Colonic mucosa (tissue), 4 donors: ENCODE measurements at regions not wholly inside any gene's neighbourhood (a gene's known extent, or its start where the extent isn't known, plus 50 kb on each side); places are given as distances from the start of the nearest gene placed in this dataset.
"Not testable (repeated sequence)": the region's sequence is repeated elsewhere in the genome, so short reads cannot be mapped to it uniquely, and the experiment has no call there.

Experiments
- DNase-seq: peaks from one replicate; pipeline ENCODE4 v3.0.0-alpha.2; 2020
- H3K27ac ChIP-seq: fragments of 200-600 bp; one replicate; pipeline ENCODE4 v1.8.0; 2021
- H3K27me3 ChIP-seq: fragments of 200-600 bp; one replicate; pipeline ENCODE4 v1.8.0; 2021
- H3K36me3 ChIP-seq: fragments of 200-600 bp; one replicate; pipeline ENCODE4 v1.8.0; 2021
- H3K4me1 ChIP-seq: fragments of 200-600 bp; one replicate; pipeline ENCODE4 v1.8.0; 2021; ENCODE audit warnings: mild to moderate bottlenecking
- H3K4me3 ChIP-seq: fragments of 200-600 bp; one replicate; pipeline ENCODE4 v1.8.0; 2021
- H3K9ac ChIP-seq, 2 donors: one replicate each; pipeline ENCODE4 v1.7.0; 2013; ENCODE audit warnings: control low read depth in 2 of 2, low read depth in 2 of 2, low read length in 2 of 2
- H3K9me3 ChIP-seq: fragments of 200-600 bp; one replicate; pipeline ENCODE4 v1.8.0; 2021
- CTCF ChIP-seq: fragments of 200-600 bp; IDR thresholded peaks from one replicate; pipeline ENCODE4 v1.8.0; 2022; ENCODE audit warnings: antibody characterized with exemption, mild to moderate bottlenecking
- intact Hi-C: fragments of 100-400 bp; cut with DNase I; formaldehyde crosslinking; loops from one replicate; pipeline ENCODE4 v1.14.1; 2022
- donor health status: healthy.
- donor health status: DM: no; HTN: no; CAD: no.
- donor health status: DM: no; HTN: no; CAD: no.

GRCh38 chr2:106339609-106340008, 128.6 kb downstream of the RGPD3 start:
- Histone ChIP-seq H3K4me3 (no peak overlapping the region), H3K9me3 (no peaks in the 10 kb centered on the region), H3K36me3 (no peaks in the 10 kb centered on the region), H3K27me3 (no peaks in the 10 kb centered on the region), H3K4me1 (peaks cover 5% of the 10 kb centered on the region), H3K9ac (no peak overlapping the region), H3K27ac (no peak overlapping the region)
- no peak for DNase-seq
- no peak for TF ChIP-seq CTCF
- intact Hi-C loops: no loop called here

- peaks cover 5% of the 10 kb centered on the region for H3K4me1 ChIP-seq
- intact Hi-C loops: no loop called here
- TF ChIP-seq CTCF: no peak
Observed at GRCh38 chr2:106339132-106339531, 129.1 kb downstream of the RGPD3 start.

GRCh38 chr2:106338043-106338442, 130.2 kb downstream of the RGPD3 start:
- no peaks in the 10 kb centered on the region for H3K27me3 ChIP-seq
- no peak for DNase-seq
- TF ChIP-seq CTCF: no peak
- peaks cover 5% of the 10 kb centered on the region for H3K4me1 ChIP-seq
- H3K9me3 ChIP-seq: no peaks in the 10 kb centered on the region
- H3K36me3 ChIP-seq: no peaks in the 10 kb centered on the region
- H3K27ac ChIP-seq: no peak overlapping the region
- intact Hi-C loops: no loop called here
- H3K4me3 ChIP-seq: no peak overlapping the region
- no peak overlapping the region for H3K9ac ChIP-seq

More at GRCh38 chr2:106339132-106339531, 129.1 kb downstream of the RGPD3 start:
- DNase-seq: no peak
- H3K9me3 ChIP-seq: no peaks in the 10 kb centered on the region
- H3K27me3 ChIP-seq: no peaks in the 10 kb centered on the region
- no peak overlapping the region for H3K4me3 ChIP-seq
- no peak overlapping the region for H3K27ac ChIP-seq
- H3K36me3 ChIP-seq: no peaks in the 10 kb centered on the region
- H3K9ac ChIP-seq: no peak overlapping the region

GRCh38 chr2:106336737-106337136, 131.5 kb downstream of the RGPD3 start:
- Histone ChIP-seq H3K27ac (no peak overlapping the region), H3K27me3 (no peaks in the 10 kb centered on the region), H3K4me1 (no peaks in the 10 kb centered on the region), H3K36me3 (no peaks in the 10 kb centered on the region), H3K4me3 (no peak overlapping the region), H3K9me3 (no peaks in the 10 kb centered on the region), H3K9ac (no peak overlapping the region)
- intact Hi-C loops: no loop called here
- TF ChIP-seq CTCF: no peak
- no peak for DNase-seq

- H3K36me3 ChIP-seq: no peaks in the 10 kb centered on the region
- intact Hi-C loops: no loop called here
- no peaks in the 10 kb centered on the region for H3K27me3 ChIP-seq
- no peaks in the 10 kb centered on the region for H3K9me3 ChIP-seq
- TF ChIP-seq CTCF: no peak
- no peak overlapping the region for H3K27ac ChIP-seq
- no peak overlapping the region for H3K9ac ChIP-seq
- no peaks in the 10 kb centered on the region for H3K4me1 ChIP-seq
- H3K4me3 ChIP-seq: no peak overlapping the region
- no peak for DNase-seq
Observed at GRCh38 chr2:106336108-106336507, 132.1 kb downstream of the RGPD3 start.

- H3K4me1 ChIP-seq: no peaks in the 10 kb centered on the region
- no peak overlapping the region for H3K4me3 ChIP-seq
- H3K27ac ChIP-seq: no peak overlapping the region
- TF ChIP-seq CTCF: no peak
- H3K9ac ChIP-seq: no peak overlapping the region
- no peaks in the 10 kb centered on the region for H3K27me3 ChIP-seq
- intact Hi-C loops: no loop called here
- no peak for DNase-seq
- H3K9me3 ChIP-seq: no peaks in the 10 kb centered on the region
- H3K36me3 ChIP-seq: no peaks in the 10 kb centered on the region
Observed at GRCh38 chr2:106334802-106335201, 133.4 kb downstream of the RGPD3 start.

GRCh38 chr2:106333253-106333873, 134.8 kb downstream of the RGPD3 start:
- H3K27ac ChIP-seq, H3K36me3 ChIP-seq, DNase-seq, H3K27me3 ChIP-seq, H3K9me3 ChIP-seq, intact Hi-C loops, H3K4me1 ChIP-seq, H3K4me3 ChIP-seq, H3K9ac ChIP-seq: not testable (repeated sequence)
